WERI-Rb-1 (cell line): ENCODE measurements at regions not wholly inside any gene's neighbourhood (a gene's known extent, or its start where the extent isn't known, plus 50 kb on each side); places are given as distances from the start of the nearest gene placed in this dataset.

Experiments
- DNase-seq: peaks from one replicate; pipeline ENCODE4 v3.0.0-alpha.2; 2020
- H3K27ac ChIP-seq: fragments of 250-450 bp; sonication (Bioruptor Pico); 2 replicates; pipeline ENCODE4 v1.5.1; 2020; ENCODE audit warnings: mild to moderate bottlenecking, moderate library complexity
- H3K27me3 ChIP-seq: fragments of 250-450 bp; sonication (Bioruptor Pico); 2 replicates; pipeline ENCODE4 v1.5.1; 2021; ENCODE audit warnings: mild to moderate bottlenecking, low read depth, moderate library complexity; ENCODE audit not compliant: insufficient read depth, severe bottlenecking
- H3K36me3 ChIP-seq: fragments of 250-450 bp; sonication (Bioruptor Pico); 2 replicates; pipeline ENCODE4 v1.5.1; 2020; ENCODE audit warnings: mild to moderate bottlenecking, moderate library complexity
- H3K4me3 ChIP-seq: 2 replicates; pipeline ENCODE4 v1.5.1; 2011; ENCODE audit warnings: low read depth, mild to moderate bottlenecking, control low read depth, low read length
- H3K9me3 ChIP-seq: fragments of 250-450 bp; sonication (Bioruptor Pico); 2 replicates; pipeline ENCODE4 v1.5.1; 2021; ENCODE audit warnings: mild to moderate bottlenecking, moderate library complexity; ENCODE audit not compliant: severe bottlenecking
- CTCF ChIP-seq: IDR thresholded peaks from 2 replicates; pipeline ENCODE4 v1.5.1; 2011; ENCODE audit warnings: low read depth, mild to moderate bottlenecking, control low read depth, inconsistent platforms, low read length

- Histone ChIP-seq H3K9me3 (peaks cover 7% of the 10 kb centered on the region), H3K27me3 (peaks cover 78% of the 10 kb centered on the region), H3K4me3 (no peak overlapping the region), H3K27ac (no peak overlapping the region), H3K36me3 (no peaks in the 10 kb centered on the region)
- TF ChIP-seq CTCF = no peak
- DNase-seq = no peak
Measured at GRCh38 chr9:95610006-95610785, 93.4 kb upstream of the PTCH1 start.

- Histone ChIP-seq H3K27me3 (peaks cover 71% of the 10 kb centered on the region), H3K27ac (no peak overlapping the region), H3K9me3 (peaks cover 7% of the 10 kb centered on the region), H3K4me3 (no peak overlapping the region), H3K36me3 (no peaks in the 10 kb centered on the region)
- TF ChIP-seq CTCF = no peak
- DNase-seq = no peak
Measured at GRCh38 chr9:95609426-95609825, 92.7 kb upstream of the PTCH1 start.

- H3K9me3 ChIP-seq = peaks cover 7% of the 10 kb centered on the region
- H3K27me3 ChIP-seq = peaks cover 65% of the 10 kb centered on the region
- TF ChIP-seq CTCF = no peak
- no peaks in the 10 kb centered on the region for H3K36me3 ChIP-seq
- no peak for DNase-seq
- no peak overlapping the region for H3K27ac ChIP-seq
- H3K4me3 ChIP-seq = no peak overlapping the region
Measured at GRCh38 chr9:95608341-95608740, 91.6 kb upstream of the PTCH1 start.

GRCh38 chr9:95607507-95607906 lies 90.7 kb upstream of the PTCH1 start:
- H3K4me3 ChIP-seq = no peak overlapping the region
- H3K27ac ChIP-seq = no peak overlapping the region
- H3K9me3 ChIP-seq = peaks cover 5% of the 10 kb centered on the region
- H3K27me3 ChIP-seq = peaks cover 56% of the 10 kb centered on the region
- TF ChIP-seq CTCF = no peak
- no peak for DNase-seq
- H3K36me3 ChIP-seq = no peaks in the 10 kb centered on the region

GRCh38 chr9:95606489-95607350 lies 89.9 kb upstream of the PTCH1 start:
- Histone ChIP-seq H3K9me3 (no peaks in the 10 kb centered on the region), H3K4me3 (no peak overlapping the region), H3K27me3 (peaks cover 49% of the 10 kb centered on the region), H3K27ac (no peak overlapping the region), H3K36me3 (no peaks in the 10 kb centered on the region)
- DNase-seq = no peak
- no peak for TF ChIP-seq CTCF
